Pulmonary artery endothelial cell (primary cell): ENCODE measurements at regions not wholly inside any gene's neighbourhood (a gene's known extent, or its start where the extent isn't known, plus 50 kb on each side); places are given as distances from the start of the nearest gene placed in this dataset.

Source experiments
- DNase-seq: peaks from one replicate; pipeline ENCODE4 v3.0.0-alpha.2; 2011; ENCODE audit warnings: low read depth, low spot score

DNA sequence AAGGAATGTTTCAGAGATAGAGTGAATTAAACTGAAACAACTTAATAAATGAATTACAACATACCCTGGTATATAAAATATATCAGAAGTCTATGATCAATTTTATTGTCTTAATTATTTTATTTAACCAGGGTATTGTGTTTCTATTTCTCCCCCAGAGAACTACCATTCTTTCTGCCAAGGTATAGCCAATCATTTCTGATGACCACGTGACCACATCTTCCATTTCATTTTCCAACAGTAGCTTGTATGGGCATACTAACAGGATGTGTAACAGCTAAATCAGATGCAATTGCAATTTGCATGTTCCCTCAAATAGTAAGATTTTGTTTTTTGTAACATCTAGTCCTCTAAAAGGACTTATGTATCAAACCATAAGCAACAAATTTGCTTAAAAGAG lies 123.9 kb upstream of the COL1A2 start:
- no peak for DNase-seq

DNA sequence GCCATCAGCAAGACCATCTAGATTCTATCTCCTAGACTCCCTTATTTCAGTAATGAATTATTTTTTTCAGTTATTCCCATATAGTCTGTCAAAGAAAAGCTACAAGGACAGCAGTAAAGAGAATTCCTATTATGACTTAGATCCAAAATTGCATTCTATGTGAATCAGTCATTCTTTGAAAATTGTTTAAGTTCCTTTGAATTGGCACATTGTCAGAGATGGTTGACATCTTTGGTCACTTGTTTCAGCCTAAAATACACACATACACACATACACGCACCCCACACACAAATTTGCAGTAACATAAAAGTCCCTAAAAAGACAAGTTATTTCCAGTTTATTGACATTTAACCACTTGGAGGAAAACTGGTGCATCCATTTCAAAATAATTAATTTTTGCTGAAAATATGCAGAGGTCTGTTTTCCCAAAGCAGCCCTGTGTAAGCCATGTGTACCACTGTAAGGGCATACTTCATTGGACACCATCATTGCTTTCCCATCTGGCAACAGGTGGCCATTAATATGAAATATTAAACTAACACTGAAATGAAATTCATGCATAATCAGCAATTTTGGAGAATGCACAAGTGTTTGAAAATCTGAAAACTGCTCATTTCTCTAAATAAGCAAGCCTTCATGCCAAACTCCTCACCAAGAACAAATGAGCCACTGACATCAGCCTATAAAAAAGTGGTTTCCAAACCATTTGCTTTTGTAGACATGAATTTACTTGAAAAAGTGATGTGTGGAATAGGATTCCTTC lies 121.7 kb upstream of the COL1A2 start:
- DNase-seq, result no peak

DNA sequence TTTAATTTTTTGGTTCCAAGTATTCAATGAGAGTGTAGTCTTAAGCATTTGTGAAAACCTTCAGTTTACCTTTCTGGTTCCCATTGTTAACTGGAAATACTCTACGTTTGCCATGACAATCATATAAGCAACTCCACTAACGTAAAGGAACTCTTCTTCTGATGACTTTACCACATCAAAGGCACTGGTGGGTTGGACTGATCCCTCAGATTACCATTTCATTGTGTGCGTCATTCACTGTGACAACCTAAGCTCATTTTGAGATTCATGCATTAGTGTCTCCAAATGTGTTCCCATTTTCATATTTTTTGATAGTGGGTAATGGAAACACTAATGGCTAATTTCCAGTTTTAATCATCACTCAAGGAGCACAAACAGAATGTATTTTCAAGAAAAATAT lies 119.9 kb upstream of the COL1A2 start:
- no peak for DNase-seq

DNA sequence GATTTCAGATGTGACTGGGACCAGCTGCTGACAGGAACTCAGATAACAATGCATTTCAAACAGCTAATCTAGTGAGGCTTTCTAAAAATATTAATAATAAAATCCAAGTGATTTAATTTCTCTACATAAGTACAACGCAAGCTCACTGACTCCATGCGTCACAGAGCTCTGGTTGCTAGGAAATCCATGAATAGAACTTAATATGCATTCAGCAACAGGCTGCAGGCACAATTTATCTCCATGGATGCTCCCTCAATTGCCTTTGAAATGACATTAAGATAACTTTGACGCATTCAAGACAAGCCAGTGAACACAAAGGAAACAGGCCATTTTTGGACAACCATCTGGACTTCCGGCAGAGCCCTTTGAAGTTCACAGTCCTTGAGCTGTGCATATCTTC lies 118.7 kb upstream of the COL1A2 start:
- DNase-seq, result no peak

DNA sequence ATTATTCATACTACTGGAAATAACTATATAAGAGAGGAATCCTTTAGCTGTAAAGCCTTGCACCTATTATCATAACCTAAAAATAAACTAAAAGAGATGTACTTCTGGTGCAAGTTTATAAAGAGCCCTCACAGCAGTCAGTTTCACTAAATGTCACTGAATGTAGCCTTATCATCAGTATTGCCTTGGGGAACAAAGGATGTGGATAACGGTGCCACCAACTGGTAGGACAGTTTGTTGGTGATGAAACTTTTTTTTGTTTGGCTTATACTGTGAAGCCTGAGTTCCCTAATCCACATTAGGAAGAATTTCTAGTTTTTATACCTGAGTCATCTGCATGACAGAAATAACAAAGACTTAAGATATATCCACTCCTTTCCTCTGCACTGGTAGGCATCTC lies 117.9 kb upstream of the COL1A2 start:
- peak; percentile 5 for DNase-seq

DNA sequence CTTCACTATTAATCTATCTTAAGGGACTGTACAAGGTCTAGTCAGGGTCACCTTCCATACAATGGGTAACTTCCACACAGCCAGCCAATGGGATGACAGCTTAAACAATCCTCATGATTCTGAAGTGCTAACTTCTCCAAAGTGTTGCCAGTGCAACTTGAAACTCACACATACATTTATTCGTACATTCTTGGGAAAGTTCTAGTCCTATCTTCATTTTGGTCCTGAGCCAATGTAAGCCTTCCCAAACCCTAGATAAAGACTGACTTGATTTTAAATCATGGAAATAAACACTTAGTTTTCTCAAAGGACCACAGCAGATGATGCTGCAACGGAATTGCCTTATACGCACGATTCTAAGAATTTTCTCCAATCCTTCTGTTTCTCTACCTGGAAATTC lies 117.5 kb upstream of the COL1A2 start:
- no peak for DNase-seq

DNA sequence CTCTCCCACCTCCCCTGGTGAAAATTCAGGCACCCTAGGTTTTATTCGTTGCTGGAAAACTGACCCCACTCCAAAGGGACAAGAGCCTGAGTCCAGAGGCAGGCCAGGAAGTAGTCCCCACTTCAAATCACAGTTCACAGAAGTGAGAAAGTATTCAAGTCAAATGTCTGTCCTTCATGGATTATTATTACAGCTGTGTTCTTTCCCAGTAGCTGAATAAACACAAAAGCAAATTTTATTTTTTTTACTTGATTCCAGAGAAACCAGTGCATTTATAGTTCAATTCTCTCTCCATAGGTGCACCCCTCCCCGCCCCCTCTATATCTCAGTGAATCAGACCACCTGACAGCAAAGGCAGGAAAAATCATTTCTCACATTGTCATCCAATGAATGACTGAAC lies 113.8 kb upstream of the COL1A2 start:
- DNase-seq, result no peak

DNA sequence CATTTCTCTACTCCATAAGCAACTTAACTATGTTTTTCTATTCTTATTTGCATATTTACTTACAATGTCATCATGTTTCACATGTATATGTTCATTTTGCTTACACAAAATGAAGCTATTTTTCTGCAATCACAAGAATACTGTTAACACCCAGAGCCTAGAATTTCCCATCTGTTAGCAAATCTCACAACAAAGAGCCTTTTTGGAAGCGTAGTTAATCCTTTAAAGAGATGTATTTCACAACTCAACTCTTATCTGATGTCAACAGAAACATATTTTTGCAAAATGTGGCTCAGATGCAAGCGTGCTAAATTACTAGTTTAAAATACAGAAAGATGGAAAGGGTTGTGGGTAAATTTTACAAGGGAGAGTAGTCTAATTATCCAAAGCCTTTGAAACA lies 110.6 kb upstream of the COL1A2 start:
- DNase-seq, result no peak

DNA sequence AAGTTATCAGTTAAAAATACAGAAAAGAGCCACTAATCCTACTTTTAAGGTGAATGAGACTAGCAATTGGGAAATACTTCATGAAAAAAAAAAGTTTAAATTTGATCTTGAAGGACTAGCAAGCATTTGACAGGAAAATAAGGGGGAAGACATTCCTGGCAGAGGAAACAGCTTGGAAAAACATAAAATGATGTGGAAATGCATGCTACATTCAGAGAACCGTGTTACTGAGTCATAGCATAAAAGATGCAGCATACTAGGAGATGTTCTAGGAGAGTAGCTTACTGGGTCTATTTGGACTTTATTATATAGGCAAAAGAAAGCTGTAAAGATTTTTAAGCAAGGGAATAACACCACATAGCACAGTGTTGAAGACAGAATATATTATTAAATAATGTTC lies 108.6 kb upstream of the COL1A2 start:
- DNase-seq, result no peak

DNA sequence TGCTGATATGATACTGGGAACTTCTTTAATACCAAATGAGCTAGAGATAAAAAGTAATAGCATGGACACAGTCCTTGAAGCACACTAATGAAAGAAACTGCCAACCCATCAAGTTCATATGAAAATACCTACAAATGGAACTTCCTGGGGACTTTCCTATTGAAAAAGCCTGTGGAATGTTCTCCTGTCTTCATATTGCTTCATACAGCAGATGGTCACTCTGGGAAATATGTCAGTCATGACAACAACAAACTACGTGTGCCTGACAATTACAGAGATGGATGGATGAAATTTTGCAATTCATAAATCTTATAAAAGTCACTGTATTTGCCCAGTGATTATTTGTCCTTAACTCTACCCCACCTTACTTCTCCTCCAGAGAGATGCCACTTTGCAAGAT lies 106.6 kb upstream of the COL1A2 start:
- DNase-seq, result no peak

DNA sequence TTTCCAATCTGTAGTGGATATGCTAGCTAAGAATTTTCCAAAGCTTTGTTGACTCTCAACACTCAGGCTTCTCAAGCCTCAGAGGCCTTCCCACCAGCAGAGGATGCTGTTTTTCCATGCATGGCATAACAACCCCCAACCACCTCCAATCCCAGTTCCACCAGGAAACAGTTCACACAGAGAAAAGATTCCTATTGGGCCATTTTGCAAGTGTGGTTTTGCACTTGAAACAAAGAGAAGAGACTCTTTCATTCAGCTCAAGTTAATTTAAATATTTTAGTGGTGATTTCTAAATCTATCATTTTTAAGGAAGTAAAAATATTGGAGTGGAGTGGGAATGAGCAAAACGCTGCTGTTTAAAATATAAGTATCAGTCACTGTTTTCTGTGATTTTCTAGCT lies 105.6 kb upstream of the COL1A2 start:
- DNase-seq, result peak; percentile 59

DNA sequence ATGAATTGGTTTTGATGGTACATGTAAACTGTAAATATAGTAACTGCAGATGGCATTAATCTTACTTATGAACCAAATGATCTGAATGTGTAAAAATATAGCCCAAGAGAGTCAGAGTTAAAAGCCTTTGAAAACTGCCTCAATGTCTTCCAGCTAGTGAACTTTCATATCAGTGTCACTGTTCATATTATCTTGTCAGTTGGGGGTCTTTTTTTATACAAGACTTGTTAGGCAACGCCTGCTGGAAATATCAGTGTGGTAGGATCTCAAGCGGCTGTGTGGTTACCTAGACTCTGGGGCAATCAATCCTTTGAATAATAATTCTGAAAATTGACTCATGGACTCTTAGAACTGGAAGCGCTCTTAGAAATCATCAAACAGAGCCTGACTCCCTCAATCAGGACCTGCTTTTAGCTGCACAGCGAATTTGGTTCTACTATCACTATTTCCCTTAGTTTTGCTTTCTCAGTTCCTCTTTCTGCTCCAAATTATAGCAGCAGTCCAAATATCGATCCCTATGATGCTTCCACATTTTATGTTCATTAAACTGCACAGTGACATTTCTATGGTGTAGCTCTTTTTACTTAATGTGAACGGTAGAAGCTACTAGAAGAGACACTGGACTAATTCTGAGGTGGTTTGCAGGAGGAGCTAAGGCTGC lies 100.1 kb upstream of the COL1A2 start:
- DNase-seq, result no peak

DNA sequence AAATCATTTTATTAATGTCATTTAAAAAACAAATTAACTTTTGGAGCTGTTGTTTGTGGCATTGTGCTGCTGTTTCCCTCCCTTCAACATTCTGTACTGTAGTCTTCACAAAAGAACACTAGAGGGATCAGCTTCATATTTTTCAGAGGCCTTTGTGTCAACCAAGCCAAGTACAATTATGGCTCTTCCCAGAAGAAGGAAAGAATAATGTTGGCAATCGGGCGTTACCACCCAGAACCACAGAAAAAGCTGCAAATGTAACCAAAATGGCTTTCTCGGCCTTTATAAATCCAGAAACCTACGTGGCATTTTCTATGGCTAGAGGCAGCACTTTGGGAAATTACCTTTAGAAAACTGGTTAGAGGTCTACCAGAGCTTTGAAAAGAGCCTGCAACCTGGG lies 98.8 kb upstream of the COL1A2 start:
- DNase-seq, result no peak

DNA sequence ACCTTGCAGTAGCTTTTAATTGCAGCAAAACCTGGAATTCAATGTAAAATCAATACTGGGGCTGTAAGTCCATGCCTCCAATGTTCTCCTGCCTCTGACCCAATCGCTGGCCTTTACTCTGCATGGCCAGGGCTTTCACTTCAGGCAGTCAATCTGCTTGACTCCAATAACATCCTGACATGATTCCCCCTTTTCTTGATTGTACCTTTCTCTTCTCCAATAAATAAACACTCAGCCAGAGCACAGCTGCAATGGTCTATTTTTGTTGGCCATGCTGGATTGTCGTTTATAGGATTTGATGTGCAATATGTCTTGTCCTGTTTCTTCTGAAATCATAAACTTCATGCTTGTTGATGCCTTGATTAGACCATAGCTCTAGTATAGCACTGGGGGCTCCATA lies 97.8 kb upstream of the COL1A2 start:
- DNase-seq, result no peak

DNA sequence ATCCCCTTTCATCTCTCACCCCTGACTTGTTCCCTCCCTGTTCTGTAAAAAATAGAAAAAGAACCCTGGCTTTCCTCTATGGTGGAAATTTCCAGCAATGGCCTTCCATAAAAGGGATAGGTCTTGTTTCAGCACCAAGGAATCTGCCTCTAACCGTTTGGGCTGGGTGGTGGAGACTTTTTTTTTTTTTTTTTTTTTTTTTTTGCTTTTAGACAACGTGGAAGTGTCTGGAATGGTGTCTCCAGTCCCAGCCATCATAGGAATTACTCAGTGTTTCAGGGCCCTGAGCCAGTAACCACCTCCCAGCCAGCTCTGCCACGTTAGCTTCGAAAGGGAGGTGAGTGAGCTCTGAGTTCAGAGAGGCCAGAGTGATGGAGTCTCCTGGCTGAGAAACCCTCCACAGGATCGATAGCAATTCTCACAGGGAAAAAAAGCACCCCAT lies 97.3 kb upstream of the COL1A2 start:
- no peak for DNase-seq

DNA sequence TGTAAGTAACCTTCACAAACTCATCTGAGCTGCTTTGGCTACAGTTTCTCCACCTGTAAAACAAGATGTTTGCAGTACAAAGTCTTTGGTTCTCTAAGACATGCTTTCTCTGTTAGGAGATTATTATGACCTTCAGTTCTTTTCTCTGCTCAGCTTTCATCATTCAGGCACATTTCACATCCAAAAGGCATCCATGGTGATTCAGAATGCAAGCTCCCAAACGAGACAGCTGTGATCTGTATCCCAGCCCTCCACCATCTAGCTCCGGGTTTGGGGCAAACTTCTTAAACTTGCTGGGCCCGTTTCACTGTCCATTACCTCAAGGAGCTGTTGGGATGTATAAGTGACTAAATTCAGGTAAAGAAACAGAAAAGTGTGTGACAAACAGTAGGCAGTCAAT lies 95.8 kb upstream of the COL1A2 start:
- DNase-seq, result no peak

DNA sequence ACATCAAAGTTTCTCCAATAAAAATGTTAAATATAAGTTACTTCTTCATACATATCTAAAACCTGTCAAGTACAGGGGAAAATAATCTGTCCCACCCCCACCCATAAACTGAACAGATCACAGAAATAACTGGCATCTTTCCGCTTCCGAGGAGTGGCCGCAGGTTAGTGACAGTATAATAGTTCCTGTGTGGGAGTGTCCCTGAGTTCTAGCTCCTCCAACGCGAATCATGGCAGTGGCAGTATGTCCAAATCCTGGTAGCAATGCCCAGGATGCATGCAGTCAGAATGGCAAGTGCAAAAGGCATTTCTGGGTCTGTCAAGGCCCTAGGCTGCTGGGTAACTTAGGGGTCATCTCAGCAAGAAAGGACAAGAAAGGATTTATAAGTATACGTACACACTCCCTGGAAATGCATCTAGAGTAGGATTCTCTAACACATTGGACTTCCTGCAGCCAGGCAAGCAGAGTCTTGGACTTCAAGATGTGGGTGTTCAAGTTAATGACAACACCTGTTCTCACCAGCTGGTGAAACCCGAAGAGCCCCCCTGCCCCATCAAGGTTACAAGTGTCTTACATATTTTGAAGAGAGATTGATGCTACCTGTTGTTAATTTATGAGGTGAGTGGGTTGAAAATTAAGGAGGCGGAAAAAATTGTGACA lies 94.4 kb upstream of the COL1A2 start:
- no peak for DNase-seq

DNA sequence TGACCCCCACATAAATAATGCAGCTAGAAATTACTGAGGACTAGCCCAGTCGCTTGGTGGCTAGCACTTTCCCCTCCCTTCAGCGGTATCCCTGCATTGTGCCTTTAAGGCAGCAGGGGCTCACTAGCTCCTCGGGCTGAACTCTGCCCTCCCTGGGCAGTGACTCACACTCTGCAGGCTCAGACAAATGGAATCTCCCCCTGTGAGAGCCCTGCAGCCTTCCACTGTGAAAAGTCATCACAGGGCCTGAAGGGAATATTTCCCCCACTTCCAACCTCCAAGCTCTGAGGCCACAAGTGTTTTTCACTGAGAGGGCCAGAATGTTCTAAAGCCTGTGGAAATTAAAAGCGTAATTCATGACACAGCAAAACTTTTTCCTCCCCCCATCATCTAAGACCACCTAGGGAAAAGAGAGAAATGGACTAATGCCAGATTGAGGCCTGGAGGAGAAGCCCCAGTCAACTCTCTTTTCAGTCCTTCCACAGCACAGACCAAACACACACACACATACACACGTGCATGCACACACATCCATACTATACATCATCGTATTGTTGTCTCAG lies 93.6 kb upstream of the COL1A2 start:
- peak; percentile 78 for DNase-seq

DNA sequence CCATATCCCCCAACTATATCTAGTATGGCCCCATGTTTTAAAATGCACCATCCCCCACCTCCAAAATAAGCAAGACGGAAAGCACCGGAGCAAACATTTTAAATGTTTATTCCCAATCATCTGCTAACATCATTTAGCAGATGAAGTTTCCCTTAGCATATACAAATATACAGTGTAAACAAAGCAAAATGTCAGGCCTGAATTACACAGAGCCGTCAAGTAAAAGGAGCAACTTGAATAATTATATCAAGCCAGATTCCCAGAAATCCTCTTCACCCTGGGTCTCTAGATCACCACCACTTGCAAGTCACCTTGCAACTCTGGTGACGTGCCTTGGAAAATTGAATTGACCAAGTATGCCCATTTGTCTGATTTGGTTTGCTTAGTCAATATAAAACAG lies 91.6 kb upstream of the COL1A2 start:
- DNase-seq, result no peak

DNA sequence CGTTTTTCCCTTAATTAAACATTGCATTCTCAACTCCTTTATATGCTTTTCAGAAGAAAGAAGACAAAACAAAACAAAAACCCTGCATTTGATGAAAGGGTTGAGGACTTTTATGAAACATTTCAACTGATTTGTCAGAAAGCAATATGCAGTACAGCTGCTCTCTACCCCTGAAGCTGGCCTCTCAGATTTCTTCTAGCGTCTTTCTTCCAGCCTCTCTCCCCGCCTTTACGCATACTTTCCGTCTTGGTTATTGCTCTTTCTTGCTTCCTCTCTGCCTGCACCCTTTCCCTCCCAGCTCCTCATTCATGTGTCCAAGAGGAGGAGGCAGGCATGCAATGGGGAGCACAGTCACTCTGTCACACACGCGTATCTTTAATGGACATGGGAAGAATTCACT lies 91.0 kb upstream of the COL1A2 start:
- no peak for DNase-seq

DNA sequence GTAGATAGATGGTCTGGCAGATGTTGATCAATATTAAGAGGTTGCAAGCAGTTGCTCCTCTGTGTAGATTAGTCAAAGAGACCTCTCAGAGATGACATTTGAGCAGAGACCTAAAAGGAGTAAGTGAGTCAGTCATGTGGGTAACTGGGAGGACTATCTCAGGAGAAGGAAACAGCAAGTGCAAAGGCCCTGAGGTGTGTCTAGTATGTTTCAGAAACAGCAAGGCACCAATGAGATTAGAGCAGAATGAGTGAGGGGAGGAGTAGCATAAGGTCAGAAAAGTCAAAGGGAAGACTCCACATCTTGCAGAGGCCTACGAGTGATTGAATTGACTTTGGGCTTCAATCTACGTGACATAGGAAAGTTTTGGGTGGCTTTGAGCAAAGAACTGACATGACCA lies 89.8 kb upstream of the COL1A2 start:
- DNase-seq, result no peak

DNA sequence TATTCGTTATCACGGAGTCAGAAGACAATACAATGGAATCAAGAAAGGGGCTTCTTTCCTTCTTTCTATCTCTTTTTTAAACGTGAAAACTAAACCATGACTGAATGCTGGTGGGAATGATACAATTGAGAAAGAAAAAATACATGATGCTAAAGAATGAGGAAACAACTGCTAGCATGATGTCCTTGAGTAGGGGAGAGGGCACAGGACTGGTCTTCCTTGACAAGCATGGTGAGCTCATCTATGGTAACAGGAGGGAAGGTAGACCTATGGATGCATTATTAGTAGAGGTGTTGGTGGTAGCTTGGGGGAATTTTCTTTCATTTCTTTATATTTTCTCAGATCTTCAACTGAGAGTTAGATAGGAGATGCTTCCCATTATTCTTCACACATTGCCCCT lies 88.9 kb upstream of the COL1A2 start:
- no peak for DNase-seq
